Transverse colon (tissue), 3 donors: ENCODE measurements at regions not wholly inside any gene's neighbourhood (a gene's known extent, or its start where the extent isn't known, plus 50 kb on each side); places are given as distances from the start of the nearest gene placed in this dataset.
"Not testable (repeated sequence)": the region's sequence is repeated elsewhere in the genome, so short reads cannot be mapped to it uniquely, and the experiment has no call there.

ENCODE experiments used
- POLR2A ChIP-seq: fragments of 450-650 bp; IDR thresholded peaks from one replicate; pipeline ENCODE4 v1.6.1; 2016; ENCODE audit warnings: antibody characterized with exemption, mild to moderate bottlenecking, moderate library complexity
- TF ChIP-seq, protein P1 (sequence below), 5 experiments: fragments of 200-600 bp in 3 of 5; fragments of 450-650 bp in 2 of 5; sonication (generic) in 3 of 5; IDR thresholded peaks; 1 replicate in 2 of 5; 2 replicates in 3 of 5; pipeline ENCODE4 v1.5.1; 2016 to 2017; ENCODE audit warnings: antibody characterized with exemption in 5 of 5, inconsistent platforms in 3 of 5, mild to moderate bottlenecking in 2 of 5, moderate library complexity in 1 of 5

DNA sequence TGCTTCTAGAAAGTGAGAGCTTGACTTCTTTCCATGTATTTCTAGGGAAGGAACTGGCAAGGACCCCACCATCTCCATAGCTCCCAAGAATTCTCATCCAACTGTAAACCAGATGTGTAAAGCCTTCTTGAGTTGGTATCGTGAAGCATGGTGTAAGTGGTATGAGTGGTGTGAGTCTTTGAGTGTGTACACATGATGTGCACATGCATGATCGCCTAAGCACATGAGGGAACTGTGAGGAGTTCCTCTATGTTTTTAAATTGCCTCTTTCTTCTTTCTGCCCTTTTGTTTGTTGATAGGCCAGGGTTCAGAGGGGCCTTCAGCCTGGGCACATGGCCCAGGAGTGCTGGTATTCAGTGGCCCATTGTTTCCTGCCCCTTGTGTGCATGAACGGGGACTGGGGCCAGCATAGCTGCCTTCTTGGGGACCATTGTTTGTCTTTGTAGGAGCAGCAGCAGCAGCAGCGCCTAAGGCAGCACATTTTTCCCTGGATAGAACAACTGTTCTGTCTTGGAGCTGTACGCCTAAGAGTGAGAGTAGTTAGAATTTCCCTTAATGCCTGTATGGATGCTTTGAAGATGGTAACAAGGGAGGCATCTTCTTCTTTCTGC is 95.9 kb downstream of the SRGAP2 start:
- TF ChIP-seq, protein P1, sequence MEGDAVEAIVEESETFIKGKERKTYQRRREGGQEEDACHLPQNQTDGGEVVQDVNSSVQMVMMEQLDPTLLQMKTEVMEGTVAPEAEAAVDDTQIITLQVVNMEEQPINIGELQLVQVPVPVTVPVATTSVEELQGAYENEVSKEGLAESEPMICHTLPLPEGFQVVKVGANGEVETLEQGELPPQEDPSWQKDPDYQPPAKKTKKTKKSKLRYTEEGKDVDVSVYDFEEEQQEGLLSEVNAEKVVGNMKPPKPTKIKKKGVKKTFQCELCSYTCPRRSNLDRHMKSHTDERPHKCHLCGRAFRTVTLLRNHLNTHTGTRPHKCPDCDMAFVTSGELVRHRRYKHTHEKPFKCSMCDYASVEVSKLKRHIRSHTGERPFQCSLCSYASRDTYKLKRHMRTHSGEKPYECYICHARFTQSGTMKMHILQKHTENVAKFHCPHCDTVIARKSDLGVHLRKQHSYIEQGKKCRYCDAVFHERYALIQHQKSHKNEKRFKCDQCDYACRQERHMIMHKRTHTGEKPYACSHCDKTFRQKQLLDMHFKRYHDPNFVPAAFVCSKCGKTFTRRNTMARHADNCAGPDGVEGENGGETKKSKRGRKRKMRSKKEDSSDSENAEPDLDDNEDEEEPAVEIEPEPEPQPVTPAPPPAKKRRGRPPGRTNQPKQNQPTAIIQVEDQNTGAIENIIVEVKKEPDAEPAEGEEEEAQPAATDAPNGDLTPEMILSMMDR (IDR thresholded peaks at IDR 0.05), result not testable (repeated sequence)
- TF ChIP-seq POLR2A, result not testable (repeated sequence)
